ENCODE measurements at regions not wholly inside any gene's neighbourhood (a gene's known extent, or its start where the extent isn't known, plus 50 kb on each side); places are given as distances from the start of the nearest gene placed in this dataset.

- H3K36me3 Mint-ChIP-seq: no peaks in the 10 kb centered on the region
- no peak overlapping the region for H3K4me3 ChIP-seq (replicated peaks in 1 of 3; ENCODE audit: low read depth in 2 of 3, low read length in 3 of 3)
- no peaks in the 10 kb centered on the region for H4K20me1 ChIP-seq (ENCODE audit: insufficient read depth, low read length)
- no peak for DNase-seq
- 97% methylated on average over 4 of the region's 4 CpGs for WGBS (ENCODE audit: insufficient coverage)
- H3K9ac ChIP-seq (ENCODE audit: insufficient read depth, low read length, poor library complexity, severe bottlenecking): no peak overlapping the region
- H3K9me3 ChIP-seq (replicated peaks in 1 of 2; ENCODE audit: control insufficient read depth in 1 of 2, insufficient read depth in 1 of 2, low read length in 2 of 2): no peaks in the 10 kb centered on the region
- intact Hi-C loops (cut with micrococcal nuclease): no loop called here
- H2AFZ ChIP-seq (ENCODE audit: insufficient read depth, low read depth, low read length, poor library complexity, severe bottlenecking): no peak overlapping the region
- no peak overlapping the region for H3K4me2 ChIP-seq (replicated peaks; ENCODE audit: extremely low read depth, low read length, poor library complexity, severe bottlenecking)
- no peak overlapping the region for H3K4me3 Mint-ChIP-seq
- peaks cover 0 to 2% (median 1%) of the 10 kb centered on the region in 3 donors for H3K27me3 Mint-ChIP-seq (ENCODE audit: low read depth in 3 of 3)
- no peak overlapping the region for H3K27ac Mint-ChIP-seq
- no peaks in the 10 kb centered on the region for H3K27me3 ChIP-seq (ENCODE audit: control insufficient read depth in 2 of 2, insufficient read depth in 2 of 2, low read length in 2 of 2)
- no peak for TF ChIP-seq CTCF (IDR thresholded peaks at IDR 0.05)
- peaks cover 4 to 6% of the 10 kb centered on the region in 2 donors for H3K4me1 ChIP-seq (ENCODE audit: control insufficient read depth in 1 of 2, insufficient read depth in 2 of 2, low read length in 2 of 2)
- H3K4me1 Mint-ChIP-seq: peaks cover 9% of the 10 kb centered on the region
- H3K79me2 ChIP-seq (ENCODE audit: insufficient read depth, low read length): no peaks in the 10 kb centered on the region
- H3K9me3 Mint-ChIP-seq: no peaks in the 10 kb centered on the region
- H3K27ac ChIP-seq (ENCODE audit: low read depth in 1 of 2, low read length in 2 of 2): no peak overlapping the region
- no peaks in the 10 kb centered on the region for H3K36me3 ChIP-seq (replicated peaks in 1 of 2; ENCODE audit: control insufficient read depth in 1 of 2, insufficient read depth in 2 of 2, low read length in 2 of 2)
Measured at GRCh38 chr2:136191041-136191440, 73.1 kb upstream of the CXCR4 start.

GRCh38 chr2:136189221-136189782 lies 71.4 kb upstream of the CXCR4 start:
- Mint-ChIP-seq H3K4me1 (peaks cover 9% of the 10 kb centered on the region), H3K9me3 (no peaks in the 10 kb centered on the region), H3K4me3 (no peak overlapping the region), H3K36me3 (no peaks in the 10 kb centered on the region), H3K27ac (no peak overlapping the region), H3K27me3 (ENCODE audit: low read depth in 3 of 3) (peaks cover 0 to 2% (median 1%) of the 10 kb centered on the region in 3 donors)
- intact Hi-C loops (cut with micrococcal nuclease): no loop called here
- peaks cover 4 to 6% of the 10 kb centered on the region in 2 donors for H3K4me1 ChIP-seq (ENCODE audit: control insufficient read depth in 1 of 2, insufficient read depth in 2 of 2, low read length in 2 of 2)
- H3K4me2 ChIP-seq (replicated peaks; ENCODE audit: extremely low read depth, low read length, poor library complexity, severe bottlenecking): no peak overlapping the region
- H3K9ac ChIP-seq (ENCODE audit: insufficient read depth, low read length, poor library complexity, severe bottlenecking): no peak overlapping the region
- no peaks in the 10 kb centered on the region for H3K36me3 ChIP-seq (replicated peaks in 1 of 2; ENCODE audit: control insufficient read depth in 1 of 2, insufficient read depth in 2 of 2, low read length in 2 of 2)
- WGBS (ENCODE audit: insufficient coverage): 92% methylated on average over 2 of the region's 5 CpGs
- H3K4me3 ChIP-seq (replicated peaks in 1 of 3; ENCODE audit: low read depth in 2 of 3, low read length in 3 of 3): no peak overlapping the region
- no peak for TF ChIP-seq CTCF (IDR thresholded peaks at IDR 0.05)
- no peak overlapping the region for H3K27ac ChIP-seq (ENCODE audit: low read depth in 1 of 2, low read length in 2 of 2)
- no peak for DNase-seq
- H3K27me3 ChIP-seq (ENCODE audit: control insufficient read depth in 2 of 2, insufficient read depth in 2 of 2, low read length in 2 of 2): no peaks in the 10 kb centered on the region
- H3K9me3 ChIP-seq (replicated peaks in 1 of 2; ENCODE audit: control insufficient read depth in 1 of 2, insufficient read depth in 1 of 2, low read length in 2 of 2): no peaks in the 10 kb centered on the region
- no peak overlapping the region for H2AFZ ChIP-seq (ENCODE audit: insufficient read depth, low read depth, low read length, poor library complexity, severe bottlenecking)
- H4K20me1 ChIP-seq (ENCODE audit: insufficient read depth, low read length): no peaks in the 10 kb centered on the region
- H3K79me2 ChIP-seq (ENCODE audit: insufficient read depth, low read length): no peaks in the 10 kb centered on the region
